Fibroblast of mammary gland (primary cell): ENCODE measurements at regions not wholly inside any gene's neighbourhood (a gene's known extent, or its start where the extent isn't known, plus 50 kb on each side); places are given as distances from the start of the nearest gene placed in this dataset.

Experiments used
- DNase-seq: peaks from one replicate; pipeline ENCODE4 v3.0.0-alpha.2; 2010; ENCODE audit warnings: low read depth
- H3K4me3 ChIP-seq: 2 replicates; pipeline ENCODE4 v1.5.1; 2011; ENCODE audit warnings: low read depth, mild to moderate bottlenecking, low read length, moderate library complexity; ENCODE audit not compliant: control insufficient read depth
- TF ChIP-seq, protein P1 (sequence below): conservative IDR thresholded peaks from 2 replicates; pipeline ENCODE4 v1.5.1; 2011; ENCODE audit warnings: low read depth, low read length, inconsistent platforms; ENCODE audit not compliant: control insufficient read depth, insufficient read depth

DNA sequence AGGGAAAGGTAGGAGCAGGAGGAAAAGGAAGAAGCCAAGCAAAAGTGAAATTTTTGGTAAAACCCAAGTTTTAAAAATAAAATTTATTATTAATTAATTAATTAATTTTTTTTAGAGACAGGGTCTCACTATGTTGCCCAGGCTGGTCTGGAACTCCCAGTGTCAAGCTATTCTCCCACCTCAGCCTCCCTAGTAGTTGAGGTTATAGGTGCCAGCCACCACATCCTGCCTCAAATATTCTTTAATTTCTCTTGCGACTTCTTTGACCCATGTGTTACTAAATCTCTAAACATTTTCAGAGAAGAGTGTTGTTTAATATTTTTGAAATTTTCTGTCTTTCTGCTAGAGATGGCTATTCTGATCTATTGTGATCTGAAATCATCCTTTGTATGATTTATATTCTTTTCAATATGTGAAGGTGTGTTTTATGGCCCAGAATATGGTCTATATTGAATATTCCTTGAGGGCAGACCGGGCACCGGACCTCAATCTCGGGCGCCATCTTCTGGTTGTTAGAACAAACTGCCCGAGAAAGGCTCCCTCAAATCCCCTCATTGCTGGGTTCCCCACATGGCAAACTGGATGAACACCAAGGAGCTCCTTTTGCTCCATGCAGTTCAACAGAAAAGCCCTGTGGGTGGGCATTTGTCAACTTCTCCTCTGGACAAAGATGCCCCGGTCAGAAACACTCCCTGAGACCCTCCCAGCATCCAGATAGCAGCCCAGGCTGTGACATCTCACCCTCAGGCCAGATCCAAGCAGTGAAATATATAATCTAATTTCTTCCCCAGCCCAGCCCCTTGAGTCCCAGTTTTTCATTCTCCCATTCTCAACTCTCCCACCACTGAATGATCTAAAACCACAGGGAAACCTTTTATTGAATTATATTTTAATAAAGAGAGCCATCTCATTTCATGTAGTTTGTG, 110.5 kb downstream of the ASCL4 start:
- TF ChIP-seq, protein P1, sequence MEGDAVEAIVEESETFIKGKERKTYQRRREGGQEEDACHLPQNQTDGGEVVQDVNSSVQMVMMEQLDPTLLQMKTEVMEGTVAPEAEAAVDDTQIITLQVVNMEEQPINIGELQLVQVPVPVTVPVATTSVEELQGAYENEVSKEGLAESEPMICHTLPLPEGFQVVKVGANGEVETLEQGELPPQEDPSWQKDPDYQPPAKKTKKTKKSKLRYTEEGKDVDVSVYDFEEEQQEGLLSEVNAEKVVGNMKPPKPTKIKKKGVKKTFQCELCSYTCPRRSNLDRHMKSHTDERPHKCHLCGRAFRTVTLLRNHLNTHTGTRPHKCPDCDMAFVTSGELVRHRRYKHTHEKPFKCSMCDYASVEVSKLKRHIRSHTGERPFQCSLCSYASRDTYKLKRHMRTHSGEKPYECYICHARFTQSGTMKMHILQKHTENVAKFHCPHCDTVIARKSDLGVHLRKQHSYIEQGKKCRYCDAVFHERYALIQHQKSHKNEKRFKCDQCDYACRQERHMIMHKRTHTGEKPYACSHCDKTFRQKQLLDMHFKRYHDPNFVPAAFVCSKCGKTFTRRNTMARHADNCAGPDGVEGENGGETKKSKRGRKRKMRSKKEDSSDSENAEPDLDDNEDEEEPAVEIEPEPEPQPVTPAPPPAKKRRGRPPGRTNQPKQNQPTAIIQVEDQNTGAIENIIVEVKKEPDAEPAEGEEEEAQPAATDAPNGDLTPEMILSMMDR = peak; percentile 78
- H3K4me3 ChIP-seq = no peak overlapping the region
- DNase-seq = peak; percentile 54

DNA sequence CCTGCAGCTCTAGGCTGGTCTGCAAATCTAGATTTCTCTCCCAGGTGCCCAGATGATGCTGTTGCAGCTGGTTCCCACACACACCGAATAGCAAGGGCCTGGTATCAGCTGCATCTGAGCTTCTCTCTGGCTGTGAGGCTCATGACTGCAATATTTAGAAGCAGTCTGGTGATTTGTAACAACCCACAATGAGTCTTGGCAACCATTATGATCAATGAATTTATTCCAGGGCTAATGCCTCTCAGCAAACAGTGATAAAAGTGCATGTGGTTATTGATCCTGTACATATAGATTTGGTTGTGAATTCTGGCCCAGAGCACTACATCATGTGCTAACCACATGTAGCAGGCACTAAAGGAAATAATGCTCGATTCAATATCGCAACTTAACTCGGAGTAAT, 114.3 kb downstream of the ASCL4 start:
- no peak for DNase-seq
- TF ChIP-seq, protein P1 = no peak
- H3K4me3 ChIP-seq = no peak overlapping the region

DNA sequence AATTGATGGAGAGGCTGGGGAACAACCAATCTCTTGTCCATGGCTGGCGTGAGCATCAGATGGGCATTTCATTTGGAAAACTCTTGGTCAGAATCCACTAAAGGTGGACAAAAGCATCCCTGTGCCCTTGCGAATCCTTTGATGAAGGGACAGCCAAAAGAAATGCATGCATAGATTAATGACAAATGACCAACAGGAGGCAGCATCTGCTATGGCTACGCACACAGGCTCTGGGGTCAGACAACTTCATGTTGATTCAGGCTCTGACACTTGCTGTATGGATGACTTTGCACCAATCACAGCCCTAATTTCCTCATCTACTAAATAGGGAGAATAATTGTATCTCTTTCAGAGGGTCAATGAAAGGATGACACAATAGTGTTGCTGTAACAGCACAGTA, 117.5 kb downstream of the ASCL4 start:
- TF ChIP-seq, protein P1 = peak; percentile 31
- DNase-seq = peak; percentile 18
- H3K4me3 ChIP-seq = no peak overlapping the region

DNA sequence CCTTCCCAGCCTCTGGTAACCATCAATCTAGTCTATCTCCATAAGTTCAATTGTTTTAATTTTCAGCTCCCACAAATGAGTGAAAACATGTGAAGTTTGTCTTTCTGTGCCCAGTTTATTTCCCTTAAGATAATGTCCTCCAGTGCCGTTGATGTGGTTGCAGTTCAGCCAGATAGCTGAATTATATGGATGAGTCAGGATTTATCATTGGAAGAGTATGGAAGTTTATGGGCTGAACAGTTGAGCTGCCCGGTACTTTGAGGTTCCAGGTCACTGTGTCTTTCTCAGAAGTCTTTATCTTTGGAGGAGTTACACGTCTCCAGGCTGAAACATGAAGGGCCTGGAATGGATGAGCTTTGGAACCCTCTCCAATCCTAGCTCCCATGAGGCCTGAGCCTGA, 120.1 kb downstream of the ASCL4 start:
- no peak overlapping the region for H3K4me3 ChIP-seq
- DNase-seq = peak; percentile 20
- TF ChIP-seq, protein P1 = no peak

DNA sequence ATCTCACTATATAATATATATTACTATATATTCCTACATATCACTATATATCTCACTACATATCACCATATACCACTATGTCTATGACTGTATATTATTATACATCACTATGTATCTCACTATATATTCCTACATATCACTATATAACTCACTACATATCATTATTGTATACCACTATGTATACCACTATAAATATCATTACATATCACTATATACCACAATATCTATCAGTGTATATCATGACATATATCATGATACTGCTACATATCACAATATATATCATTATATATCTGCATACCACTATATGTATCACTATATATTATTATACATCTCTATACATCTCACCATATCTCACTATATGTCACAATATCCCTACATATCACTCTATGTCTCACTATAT, 121.5 kb downstream of the ASCL4 start:
- H3K4me3 ChIP-seq = no peak overlapping the region
- no peak for DNase-seq
- TF ChIP-seq, protein P1 = no peak

DNA sequence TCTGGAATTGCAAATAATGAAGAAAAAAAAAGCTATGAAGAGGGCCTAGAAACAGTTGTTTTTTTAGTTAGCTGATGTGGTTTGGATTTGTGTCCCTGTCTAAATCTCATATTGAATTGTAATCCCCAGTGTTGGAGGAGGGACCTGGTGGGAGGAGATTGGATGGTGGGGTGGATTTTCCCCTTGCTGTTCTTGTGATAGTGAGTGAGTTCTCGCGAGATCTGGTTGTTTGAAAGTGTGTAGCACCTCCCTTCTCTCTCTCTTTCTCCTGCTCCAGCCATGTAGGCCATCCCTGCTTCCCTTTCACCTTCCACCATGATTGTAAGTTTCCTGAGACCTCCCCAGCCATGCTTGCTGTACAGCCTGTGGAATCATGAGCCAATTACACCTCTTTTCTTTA, 126.1 kb downstream of the ASCL4 start:
- DNase-seq = no peak
- TF ChIP-seq, protein P1 = no peak
- H3K4me3 ChIP-seq = no peak overlapping the region
